ENCODE measurements at regions not wholly inside any gene's neighbourhood (a gene's known extent, or its start where the extent isn't known, plus 50 kb on each side); places are given as distances from the start of the nearest gene placed in this dataset.

GRCh38 chr11:134995741-134996140 is 583.7 kb upstream of the B3GAT1 start:
- DNase-seq (ENCODE audit: extremely low spot score, unreplicated experiment) = no peak
- H3K4me3 Mint-ChIP-seq = no peak overlapping the region
- no peak overlapping the region for H3K27ac Mint-ChIP-seq
- TF ChIP-seq CTCF (conservative IDR thresholded peaks at IDR 0.05) = no peak
- H3K4me1 Mint-ChIP-seq (ENCODE audit: unreplicated experiment) = no peaks in the 10 kb centered on the region
- no peaks in the 10 kb centered on the region for H3K36me3 Mint-ChIP-seq
- no peaks in the 10 kb centered on the region for H3K9me3 Mint-ChIP-seq
- H3K27me3 Mint-ChIP-seq = peaks cover 10% of the 10 kb centered on the region

GRCh38 chr11:134994431-134994830 is 582.4 kb upstream of the B3GAT1 start:
- no peak overlapping the region for H3K27ac Mint-ChIP-seq
- TF ChIP-seq CTCF (conservative IDR thresholded peaks at IDR 0.05) = no peak
- H3K36me3 Mint-ChIP-seq = no peaks in the 10 kb centered on the region
- no peak for DNase-seq (ENCODE audit: extremely low spot score, unreplicated experiment)
- peaks cover 10% of the 10 kb centered on the region for H3K27me3 Mint-ChIP-seq
- no peaks in the 10 kb centered on the region for H3K9me3 Mint-ChIP-seq
- no peaks in the 10 kb centered on the region for H3K4me1 Mint-ChIP-seq (ENCODE audit: unreplicated experiment)
- H3K4me3 Mint-ChIP-seq = no peak overlapping the region

GRCh38 chr11:134993691-134994243 is 581.7 kb upstream of the B3GAT1 start:
- Mint-ChIP-seq H3K9me3 (no peaks in the 10 kb centered on the region), H3K4me1 (ENCODE audit: unreplicated experiment) (no peaks in the 10 kb centered on the region), H3K27me3 (peaks cover 10% of the 10 kb centered on the region), H3K36me3 (no peaks in the 10 kb centered on the region), H3K4me3 (no peak overlapping the region), H3K27ac (no peak overlapping the region)
- TF ChIP-seq CTCF (conservative IDR thresholded peaks at IDR 0.05) = no peak
- DNase-seq (ENCODE audit: extremely low spot score, unreplicated experiment) = no peak

GRCh38 chr11:134992981-134993380 is 580.9 kb upstream of the B3GAT1 start:
- no peak overlapping the region for H3K27ac Mint-ChIP-seq
- no peak for TF ChIP-seq CTCF (conservative IDR thresholded peaks at IDR 0.05)
- H3K36me3 Mint-ChIP-seq = no peaks in the 10 kb centered on the region
- H3K27me3 Mint-ChIP-seq = peaks cover 12% of the 10 kb centered on the region
- no peak for DNase-seq (ENCODE audit: extremely low spot score, unreplicated experiment)
- no peaks in the 10 kb centered on the region for H3K9me3 Mint-ChIP-seq
- no peaks in the 10 kb centered on the region for H3K4me1 Mint-ChIP-seq (ENCODE audit: unreplicated experiment)
- no peak overlapping the region for H3K4me3 Mint-ChIP-seq

- H3K27me3 Mint-ChIP-seq = peaks cover 26% of the 10 kb centered on the region
- no peaks in the 10 kb centered on the region for H3K4me1 Mint-ChIP-seq (ENCODE audit: unreplicated experiment)
Measured at GRCh38 chr11:134988495-134988894, 576.5 kb upstream of the B3GAT1 start.

More at GRCh38 chr11:134988495-134988894, 576.5 kb upstream of the B3GAT1 start:
- Mint-ChIP-seq H3K9me3 (no peaks in the 10 kb centered on the region), H3K27ac (no peak overlapping the region), H3K36me3 (no peaks in the 10 kb centered on the region), H3K4me3 (no peak overlapping the region)
- DNase-seq (ENCODE audit: extremely low spot score, unreplicated experiment) = no peak
- TF ChIP-seq CTCF (conservative IDR thresholded peaks at IDR 0.05) = no peak

All from type B pancreatic cell (in vitro differentiated cells).